Upper lobe of left lung (tissue), 6 donors: ENCODE measurements at regions not wholly inside any gene's neighbourhood (a gene's known extent, or its start where the extent isn't known, plus 50 kb on each side); places are given as distances from the start of the nearest gene placed in this dataset.

Source experiments
- ATAC-seq, 2 donors: fragments of 200-7000 bp; cut with Tn5 transposase; one replicate each; pipeline ENCODE4 v1.9.1; 2022; ENCODE audit warnings: mild to moderate bottlenecking in 2 of 2, moderate library complexity in 2 of 2; ENCODE audit not compliant: low FRiP score in 2 of 2
- DNase-seq, 2 donors: peaks; one replicate each; pipeline ENCODE4 v3.0.0-alpha.2; 2019 to 2020
- H3K27ac ChIP-seq, 4 donors: fragments of 200-600 bp; sonication (generic); one replicate each; pipeline ENCODE4 v1.5.1; 2016 to 2019
- H3K27me3 ChIP-seq, 4 donors: fragments of 200-600 bp; sonication (generic); one replicate each; pipeline ENCODE4 v1.5.1; 2017 to 2019
- H3K36me3 ChIP-seq, 4 donors: fragments of 200-600 bp; sonication (generic); one replicate each; pipeline ENCODE4 v1.5.1; 2016 to 2019
- H3K4me1 ChIP-seq, 4 donors: fragments of 200-600 bp; sonication (generic); one replicate each; pipeline ENCODE4 v1.5.1; 2018 to 2019
- H3K4me3 ChIP-seq, 4 donors: fragments of 200-600 bp; sonication (generic); one replicate each; pipeline ENCODE4 v1.5.1; 2017 to 2019; ENCODE audit warnings: mild to moderate bottlenecking in 2 of 4, moderate library complexity in 1 of 4
- H3K9me3 ChIP-seq, 4 donors: fragments of 200-600 bp; sonication (generic); one replicate each; pipeline ENCODE4 v1.5.1; 2018 to 2019
- EP300 ChIP-seq, 4 donors: sonication (generic); formaldehyde crosslinking; IDR thresholded peaks; one replicate each; pipeline ENCODE4 v1.5.1; 2017; ENCODE audit warnings: antibody characterized with exemption in 4 of 4, control low read depth in 2 of 4
- POLR2A ChIP-seq, 4 donors: fragments of 450-650 bp; IDR thresholded peaks; one replicate each; pipeline ENCODE4 v1.5.1; 2016 to 2017; ENCODE audit warnings: antibody characterized with exemption in 4 of 4, mild to moderate bottlenecking in 2 of 4
- POLR2AphosphoS5 ChIP-seq, 2 donors: sonication (generic); formaldehyde crosslinking; IDR thresholded peaks; one replicate each; pipeline ENCODE4 v1.5.1; 2017; ENCODE audit warnings: antibody characterized with exemption in 2 of 2
- WGBS, 2 donors: methylation state at CpG; one replicate each; pipeline ENCODE4 v1.1.5; 2017 to 2018; 5-methylcytosine and 5-hydroxymethylcytosine counted together
- TF ChIP-seq, protein P1 (sequence below), 6 experiments: fragments of 450-650 bp in 4 of 6; fragments of 200-600 bp in 2 of 6; sonication (generic) in 2 of 6; IDR thresholded peaks; one replicate each; pipeline ENCODE4 v1.5.1; 2016 to 2019; ENCODE audit warnings: antibody characterized with exemption in 6 of 6
- donor health status: DM: no; HTN: no; CAD: no; lungs with moderate emphysema.
- donor health status: DM: no; HTN: yes; CAD: no; lungs with severe emphysema.

GRCh38 chr1:233473549-233474204 lies 140.2 kb upstream of the KCNK1 start:
- Histone ChIP-seq H3K9me3 (no peaks in the 10 kb centered on the region), H3K4me3 (no peak overlapping the region), H3K36me3 (no peaks in the 10 kb centered on the region), H3K27ac (no peak overlapping the region), H3K4me1 (no peaks in the 10 kb centered on the region), H3K27me3 (no peaks in the 10 kb centered on the region)
- TF ChIP-seq, protein P1, sequence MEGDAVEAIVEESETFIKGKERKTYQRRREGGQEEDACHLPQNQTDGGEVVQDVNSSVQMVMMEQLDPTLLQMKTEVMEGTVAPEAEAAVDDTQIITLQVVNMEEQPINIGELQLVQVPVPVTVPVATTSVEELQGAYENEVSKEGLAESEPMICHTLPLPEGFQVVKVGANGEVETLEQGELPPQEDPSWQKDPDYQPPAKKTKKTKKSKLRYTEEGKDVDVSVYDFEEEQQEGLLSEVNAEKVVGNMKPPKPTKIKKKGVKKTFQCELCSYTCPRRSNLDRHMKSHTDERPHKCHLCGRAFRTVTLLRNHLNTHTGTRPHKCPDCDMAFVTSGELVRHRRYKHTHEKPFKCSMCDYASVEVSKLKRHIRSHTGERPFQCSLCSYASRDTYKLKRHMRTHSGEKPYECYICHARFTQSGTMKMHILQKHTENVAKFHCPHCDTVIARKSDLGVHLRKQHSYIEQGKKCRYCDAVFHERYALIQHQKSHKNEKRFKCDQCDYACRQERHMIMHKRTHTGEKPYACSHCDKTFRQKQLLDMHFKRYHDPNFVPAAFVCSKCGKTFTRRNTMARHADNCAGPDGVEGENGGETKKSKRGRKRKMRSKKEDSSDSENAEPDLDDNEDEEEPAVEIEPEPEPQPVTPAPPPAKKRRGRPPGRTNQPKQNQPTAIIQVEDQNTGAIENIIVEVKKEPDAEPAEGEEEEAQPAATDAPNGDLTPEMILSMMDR (IDR thresholded peaks at IDR 0.05) = no peak
- no peak for TF ChIP-seq POLR2A (IDR thresholded peaks at IDR 0.05)
- TF ChIP-seq POLR2AphosphoS5 (IDR thresholded peaks at IDR 0.05) = no peak
- TF ChIP-seq EP300 (IDR thresholded peaks at IDR 0.05) = no peak
- DNase-seq (no peak), ATAC-seq (no peak)
- WGBS, 2 donors = 70 to 78% methylated on average over 11 of the region's 11 CpGs

DNA sequence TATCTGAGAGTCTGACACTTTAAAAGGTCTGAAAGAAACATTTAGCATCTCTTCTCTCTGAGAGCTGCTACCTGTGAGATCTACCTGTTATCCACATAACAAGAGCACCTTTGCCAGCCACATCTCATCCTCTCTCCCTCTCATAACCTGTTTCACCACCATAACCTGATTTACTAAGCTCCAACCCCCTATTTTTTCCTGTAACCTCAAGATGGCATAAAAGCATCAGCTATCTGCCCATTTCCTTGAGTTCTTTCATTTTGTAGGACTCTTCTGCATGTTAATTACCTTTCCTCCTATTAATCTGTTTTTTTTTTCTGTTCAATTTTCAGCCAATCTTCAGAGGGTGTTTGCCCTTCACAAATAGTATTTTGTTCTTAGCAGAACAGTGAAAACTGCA lies 136.5 kb upstream of the KCNK1 start:
- Histone ChIP-seq H3K4me3 (no peak overlapping the region), H3K36me3 (no peaks in the 10 kb centered on the region), H3K4me1 (no peaks in the 10 kb centered on the region), H3K9me3 (no peaks in the 10 kb centered on the region), H3K27ac (no peak overlapping the region), H3K27me3 (no peaks in the 10 kb centered on the region)
- ATAC-seq (no peak), DNase-seq (no peak)
- TF ChIP-seq POLR2AphosphoS5 (IDR thresholded peaks at IDR 0.05) = no peak
- no peak for TF ChIP-seq EP300 (IDR thresholded peaks at IDR 0.05)
- TF ChIP-seq POLR2A (IDR thresholded peaks at IDR 0.05) = no peak
- TF ChIP-seq, protein P1 (IDR thresholded peaks at IDR 0.05) = no peak

GRCh38 chr1:233478611-233479010 lies 135.3 kb upstream of the KCNK1 start:
- Histone ChIP-seq H3K4me3 (no peak overlapping the region), H3K9me3 (no peaks in the 10 kb centered on the region), H3K4me1 (no peaks in the 10 kb centered on the region), H3K27ac (no peak overlapping the region), H3K36me3 (no peaks in the 10 kb centered on the region), H3K27me3 (no peaks in the 10 kb centered on the region)
- WGBS, 2 donors = 74 to 90% methylated on average over 2 of the region's 2 CpGs
- no peak for ATAC-seq
- DNase-seq = no peak
- TF ChIP-seq, protein P1 (IDR thresholded peaks at IDR 0.05) = no peak
- TF ChIP-seq EP300 (IDR thresholded peaks at IDR 0.05) (no peak), POLR2A (IDR thresholded peaks at IDR 0.05) (no peak), POLR2AphosphoS5 (IDR thresholded peaks at IDR 0.05) (no peak)

- TF ChIP-seq POLR2AphosphoS5 (IDR thresholded peaks at IDR 0.05) = no peak
- no peak for TF ChIP-seq EP300 (IDR thresholded peaks at IDR 0.05)
- TF ChIP-seq, protein P1 (IDR thresholded peaks at IDR 0.05) = no peak
- no peak for TF ChIP-seq POLR2A (IDR thresholded peaks at IDR 0.05)
- ATAC-seq (no peak), DNase-seq (no peak)
- Histone ChIP-seq H3K36me3 (no peaks in the 10 kb centered on the region), H3K9me3 (no peaks in the 10 kb centered on the region), H3K4me3 (no peak overlapping the region), H3K4me1 (no peaks in the 10 kb centered on the region), H3K27ac (no peak overlapping the region), H3K27me3 (no peaks in the 10 kb centered on the region)
- WGBS, 2 donors = 72 to 74% methylated on average over 4 of the region's 4 CpGs
Observed at GRCh38 chr1:233479110-233479890, 134.6 kb upstream of the KCNK1 start.
